ENCODE measurements at regions not wholly inside any gene's neighbourhood (a gene's known extent, or its start where the extent isn't known, plus 50 kb on each side); places are given as distances from the start of the nearest gene placed in this dataset.

- no peak for DNase-seq
- WGBS (ENCODE audit: extremely low coverage, insufficient coverage, insufficient read length) = no CpG with 5 or more reads among the region's 13 CpGs
These were observed 206.4 kb upstream of the GRIP1 start for GRCh38 chr12:66885115-66885875.

GRCh38 chr12:66896797-66897196 is 217.9 kb upstream of the GRIP1 start:
- H2BK120ac ChIP-seq (ENCODE audit: insufficient read depth, low read length, poor library complexity) = no peak overlapping the region
- WGBS (ENCODE audit: extremely low coverage, insufficient coverage, insufficient read length) = no CpG with 5 or more reads among the region's 8 CpGs
- H3K79me1 ChIP-seq (ENCODE audit: low read length) = no peaks in the 10 kb centered on the region
- H3K9me3 ChIP-seq (ENCODE audit: insufficient read depth, low read depth, low read length) = no peaks in the 10 kb centered on the region
- H2BK12ac ChIP-seq (ENCODE audit: low read length) = no peak overlapping the region
- no peak overlapping the region for H3K14ac ChIP-seq (ENCODE audit: low read length)
- H3K9ac ChIP-seq (ENCODE audit: low read length) = no peak overlapping the region
- H3K4ac ChIP-seq (ENCODE audit: low read depth, low read length) = no peak overlapping the region
- H3K27me3 ChIP-seq (ENCODE audit: insufficient read depth, low read length) = no peaks in the 10 kb centered on the region
- H4K12ac ChIP-seq (ENCODE audit: low read depth, low read length) = no peak overlapping the region
- H3K4me2 ChIP-seq (ENCODE audit: low read length) = no peak overlapping the region
- H2BK5ac ChIP-seq (ENCODE audit: low read depth, low read length, poor library complexity) = no peak overlapping the region
- H3K27ac ChIP-seq (ENCODE audit: low read depth, low read length) = no peak overlapping the region
- H3K23ac ChIP-seq (ENCODE audit: low read length) = no peak overlapping the region
- no peak overlapping the region for H3K4me3 ChIP-seq (ENCODE audit: low read depth, low read length)
- H3K18ac ChIP-seq (ENCODE audit: low read length) = no peak overlapping the region
- no peaks in the 10 kb centered on the region for H3K79me2 ChIP-seq (ENCODE audit: control insufficient read depth, insufficient read depth, low read length, poor library complexity)
- H4K8ac ChIP-seq (ENCODE audit: low read depth, low read length) = no peak overlapping the region
- DNase-seq = no peak
- H2AK5ac ChIP-seq (ENCODE audit: low read length) = no peak overlapping the region
- peaks cover 4 to 7% of the 10 kb centered on the region in 2 experiments for H3K4me1 ChIP-seq (ENCODE audit: control insufficient read depth in 1 of 2, insufficient read depth in 2 of 2, low read length in 2 of 2)
- H2AFZ ChIP-seq (ENCODE audit: insufficient read depth, low read length, poor library complexity) = no peak overlapping the region
- H3K36me3 ChIP-seq (ENCODE audit: control insufficient read depth in 1 of 2, insufficient read depth in 2 of 2, low read length in 2 of 2) = peaks cover 0 to 1% of the 10 kb centered on the region in 2 experiments
- no peak overlapping the region for H4K91ac ChIP-seq (ENCODE audit: low read depth, low read length)

More at GRCh38 chr12:66885115-66885875, 206.4 kb upstream of the GRIP1 start:
- Histone ChIP-seq H3K4me3 (ENCODE audit: low read depth, low read length) (no peak overlapping the region), H2BK5ac (ENCODE audit: low read depth, low read length, poor library complexity) (no peak overlapping the region), H3K79me1 (ENCODE audit: low read length) (no peaks in the 10 kb centered on the region), H4K91ac (ENCODE audit: low read depth, low read length) (no peak overlapping the region), H4K12ac (ENCODE audit: low read depth, low read length) (no peak overlapping the region), H3K9me3 (ENCODE audit: insufficient read depth, low read depth, low read length) (no peaks in the 10 kb centered on the region), H2BK120ac (ENCODE audit: insufficient read depth, low read length, poor library complexity) (no peak overlapping the region), H3K9ac (ENCODE audit: low read length) (no peak overlapping the region), H2BK12ac (ENCODE audit: low read length) (no peak overlapping the region), H3K23ac (ENCODE audit: low read length) (no peak overlapping the region), H3K27ac (ENCODE audit: low read depth, low read length) (no peak overlapping the region), H3K14ac (ENCODE audit: low read length) (no peak overlapping the region), H3K18ac (ENCODE audit: low read length) (no peak overlapping the region), H3K79me2 (ENCODE audit: control insufficient read depth, insufficient read depth, low read length, poor library complexity) (no peaks in the 10 kb centered on the region), H2AFZ (ENCODE audit: insufficient read depth, low read length, poor library complexity) (no peak overlapping the region), H3K27me3 (ENCODE audit: insufficient read depth, low read length) (no peaks in the 10 kb centered on the region), H4K8ac (ENCODE audit: low read depth, low read length) (no peak overlapping the region), H3K4me2 (ENCODE audit: low read length) (no peak overlapping the region), H3K4me1 (ENCODE audit: control insufficient read depth in 1 of 2, insufficient read depth in 2 of 2, low read length in 2 of 2) (no peaks in the 10 kb centered on the region), H3K36me3 (ENCODE audit: control insufficient read depth in 1 of 2, insufficient read depth in 2 of 2, low read length in 2 of 2) (no peaks in the 10 kb centered on the region), H3K4ac (ENCODE audit: low read depth, low read length) (no peak overlapping the region), H2AK5ac (ENCODE audit: low read length) (no peak overlapping the region)

GRCh38 chr12:66898700-66899469 is 220.0 kb upstream of the GRIP1 start:
- Histone ChIP-seq H4K8ac (ENCODE audit: low read depth, low read length) (no peak overlapping the region), H3K27ac (ENCODE audit: low read depth, low read length) (no peak overlapping the region), H3K18ac (ENCODE audit: low read length) (no peak overlapping the region), H3K4ac (ENCODE audit: low read depth, low read length) (no peak overlapping the region), H3K27me3 (ENCODE audit: insufficient read depth, low read length) (no peaks in the 10 kb centered on the region), H2BK12ac (ENCODE audit: low read length) (no peak overlapping the region), H2AFZ (ENCODE audit: insufficient read depth, low read length, poor library complexity) (no peak overlapping the region), H3K79me1 (ENCODE audit: low read length) (no peaks in the 10 kb centered on the region), H3K23ac (ENCODE audit: low read length) (no peak overlapping the region), H3K4me1 (ENCODE audit: control insufficient read depth in 1 of 2, insufficient read depth in 2 of 2, low read length in 2 of 2) (peaks cover 2 to 4% of the 10 kb centered on the region in 2 experiments), H2AK5ac (ENCODE audit: low read length) (no peak overlapping the region), H3K4me3 (ENCODE audit: low read depth, low read length) (no peak overlapping the region), H3K79me2 (ENCODE audit: control insufficient read depth, insufficient read depth, low read length, poor library complexity) (no peaks in the 10 kb centered on the region), H4K12ac (ENCODE audit: low read depth, low read length) (no peak overlapping the region), H2BK5ac (ENCODE audit: low read depth, low read length, poor library complexity) (no peak overlapping the region), H4K91ac (ENCODE audit: low read depth, low read length) (no peak overlapping the region), H3K9ac (ENCODE audit: low read length) (no peak overlapping the region), H3K4me2 (ENCODE audit: low read length) (no peak overlapping the region), H2BK120ac (ENCODE audit: insufficient read depth, low read length, poor library complexity) (no peak overlapping the region), H3K9me3 (ENCODE audit: insufficient read depth, low read depth, low read length) (no peaks in the 10 kb centered on the region), H3K14ac (ENCODE audit: low read length) (no peak overlapping the region), H3K36me3 (ENCODE audit: control insufficient read depth in 1 of 2, insufficient read depth in 2 of 2, low read length in 2 of 2) (peaks cover 0 to 1% of the 10 kb centered on the region in 2 experiments)
- no CpG with 5 or more reads among the region's 3 CpGs for WGBS (ENCODE audit: extremely low coverage, insufficient coverage, insufficient read length)
- DNase-seq = no peak

- H3K4me3 ChIP-seq (ENCODE audit: low read depth, low read length) = no peak overlapping the region
- no peak overlapping the region for H2BK12ac ChIP-seq (ENCODE audit: low read length)
- no peak overlapping the region for H3K27ac ChIP-seq (ENCODE audit: low read depth, low read length)
- H4K8ac ChIP-seq (ENCODE audit: low read depth, low read length) = no peak overlapping the region
- no peak overlapping the region for H2BK120ac ChIP-seq (ENCODE audit: insufficient read depth, low read length, poor library complexity)
- H2BK5ac ChIP-seq (ENCODE audit: low read depth, low read length, poor library complexity) = no peak overlapping the region
- H3K9me3 ChIP-seq (ENCODE audit: insufficient read depth, low read depth, low read length) = no peaks in the 10 kb centered on the region
- no peak overlapping the region for H2AK5ac ChIP-seq (ENCODE audit: low read length)
- H3K4me1 ChIP-seq (ENCODE audit: control insufficient read depth in 1 of 2, insufficient read depth in 2 of 2, low read length in 2 of 2) = peaks cover 2 to 4% of the 10 kb centered on the region in 2 experiments
- no peak for DNase-seq
- H3K79me2 ChIP-seq (ENCODE audit: control insufficient read depth, insufficient read depth, low read length, poor library complexity) = no peaks in the 10 kb centered on the region
- no peak overlapping the region for H3K4me2 ChIP-seq (ENCODE audit: low read length)
- no peak overlapping the region for H3K18ac ChIP-seq (ENCODE audit: low read length)
- no peak overlapping the region for H4K91ac ChIP-seq (ENCODE audit: low read depth, low read length)
- no peak overlapping the region for H3K23ac ChIP-seq (ENCODE audit: low read length)
- H3K9ac ChIP-seq (ENCODE audit: low read length) = no peak overlapping the region
- H3K36me3 ChIP-seq (ENCODE audit: control insufficient read depth in 1 of 2, insufficient read depth in 2 of 2, low read length in 2 of 2) = peaks cover 0 to 1% of the 10 kb centered on the region in 2 experiments
- H3K27me3 ChIP-seq (ENCODE audit: insufficient read depth, low read length) = no peaks in the 10 kb centered on the region
- H4K12ac ChIP-seq (ENCODE audit: low read depth, low read length) = no peak overlapping the region
- peaks cover 2% of the 10 kb centered on the region for H3K79me1 ChIP-seq (ENCODE audit: low read length)
- no peak overlapping the region for H3K4ac ChIP-seq (ENCODE audit: low read depth, low read length)
- no peak overlapping the region for H3K14ac ChIP-seq (ENCODE audit: low read length)
- no peak overlapping the region for H2AFZ ChIP-seq (ENCODE audit: insufficient read depth, low read length, poor library complexity)
These were observed 220.7 kb upstream of the GRIP1 start for GRCh38 chr12:66899588-66899987.
